Panc1 (cell line): ENCODE measurements at regions not wholly inside any gene's neighbourhood (a gene's known extent, or its start where the extent isn't known, plus 50 kb on each side); places are given as distances from the start of the nearest gene placed in this dataset.

ENCODE experiments used
- ATAC-seq: fragments of 200-7000 bp; cut with Tn5 transposase; 2 replicates; pipeline ENCODE4 v1.9.1; 2020; ENCODE audit warnings: mild to moderate bottlenecking, moderate library complexity
- BruUV-seq: library from RNA; stranded (reverse); fragments of 400-500 nt; replicated peaks from 2 replicates; lab custom pipeline; 2021; lab: Mats Ljungman, UMichigan
- CTCF ChIA-PET: fragments of 300-600 bp; sonication (Branson Sonifier 250); formaldehyde crosslinking; loops from one replicate; lab custom pipeline; 2022; ENCODE audit warnings: antibody characterized with exemption; lab: Charles Lee
- POLR2A ChIA-PET: fragments of 300-600 bp; sonication (Branson Sonifier 250); formaldehyde crosslinking; loops from one replicate; lab custom pipeline; 2022; ENCODE audit warnings: antibody characterized with exemption; lab: Charles Lee
- DNase-seq: peaks from one replicate; pipeline ENCODE4 v3.0.0-alpha.2; 2010; ENCODE audit warnings: low read depth, low spot score
- H3K27ac ChIP-seq: 2 replicates; pipeline ENCODE4 v1.5.1; 2011; ENCODE audit warnings: mild to moderate bottlenecking, low read length, inconsistent platforms
- H3K27me3 ChIP-seq: fragments of 200-500 bp; sonication (Bioruptor generic); 2 replicates; pipeline ENCODE4 v1.6.0; 2014; ENCODE audit warnings: low read length, inconsistent platforms; ENCODE audit not compliant: control insufficient read depth, insufficient read depth
- H3K36me3 ChIP-seq: fragments of 200-500 bp; sonication (Bioruptor generic); 2 replicates; pipeline ENCODE4 v1.5.1; 2014; ENCODE audit warnings: inconsistent platforms, mild to moderate bottlenecking, low read length, moderate library complexity; ENCODE audit not compliant: control insufficient read depth, insufficient read depth
- H3K4me1 ChIP-seq: 2 replicates; pipeline ENCODE4 v1.5.1; 2011; ENCODE audit warnings: inconsistent platforms, mild to moderate bottlenecking, low read length, moderate library complexity; ENCODE audit not compliant: control insufficient read depth, insufficient read depth
- H3K4me3 ChIP-seq, 2 experiments: 2 replicates each; pipeline ENCODE4 v1.5.1; 2011 to 2012; ENCODE audit warnings: low read depth in 2 of 2, low read length in 2 of 2, mild to moderate bottlenecking in 2 of 2, inconsistent platforms in 1 of 2, moderate library complexity in 1 of 2
- H3K9me3 ChIP-seq: fragments of 200-500 bp; sonication (Bioruptor generic); 2 replicates; pipeline ENCODE4 v1.5.1; 2014; ENCODE audit warnings: low read depth, mild to moderate bottlenecking, inconsistent platforms, low read length, moderate library complexity; ENCODE audit not compliant: control insufficient read depth, insufficient read depth
- POLR2AphosphoS5 ChIP-seq: IDR thresholded peaks from 2 replicates; pipeline ENCODE4 v1.6.1; 2012; ENCODE audit warnings: mild to moderate bottlenecking, low read depth, low read length, moderate library complexity
- SIN3A ChIP-seq: IDR thresholded peaks from 2 replicates; pipeline ENCODE4 v1.6.1; 2012; ENCODE audit warnings: low read depth, mild to moderate bottlenecking, low read length, moderate library complexity, borderline replicate concordance; ENCODE audit not compliant: insufficient read depth
- TCF7L2 ChIP-seq: IDR thresholded peaks from 2 replicates; pipeline ENCODE4 v1.6.1; 2011; ENCODE audit warnings: mild to moderate bottlenecking, low read depth, low read length, inconsistent platforms
- in situ Hi-C: cut with HindIII; loops from 2 replicates; pipeline ENCODE4 v1.10.0; 2016; ENCODE audit warnings: low sequenced_read_pairs, low pct_unique_long_range_greater_than_20kb
- intact Hi-C: fragments of 100-400 bp; cut with micrococcal nuclease; formaldehyde crosslinking; loops from one replicate; pipeline ENCODE4 v1.10.0; 2022; ENCODE audit not compliant: unreplicated experiment
- TF ChIP-seq, protein P1 (sequence below): fragments of 450-650 bp; IDR thresholded peaks from 2 replicates; pipeline ENCODE4 v1.5.1; 2017; ENCODE audit warnings: mild to moderate bottlenecking
- TF ChIP-seq, protein P2 (sequence below), 2 experiments: IDR thresholded peaks; 2 replicates each; pipeline ENCODE4 v1.6.1; 2011 to 2012; ENCODE audit warnings: low read depth in 2 of 2, control low read depth in 1 of 2, low read length in 1 of 2, mild to moderate bottlenecking in 1 of 2, moderate library complexity in 1 of 2; ENCODE audit not compliant: insufficient read depth in 1 of 2

DNA sequence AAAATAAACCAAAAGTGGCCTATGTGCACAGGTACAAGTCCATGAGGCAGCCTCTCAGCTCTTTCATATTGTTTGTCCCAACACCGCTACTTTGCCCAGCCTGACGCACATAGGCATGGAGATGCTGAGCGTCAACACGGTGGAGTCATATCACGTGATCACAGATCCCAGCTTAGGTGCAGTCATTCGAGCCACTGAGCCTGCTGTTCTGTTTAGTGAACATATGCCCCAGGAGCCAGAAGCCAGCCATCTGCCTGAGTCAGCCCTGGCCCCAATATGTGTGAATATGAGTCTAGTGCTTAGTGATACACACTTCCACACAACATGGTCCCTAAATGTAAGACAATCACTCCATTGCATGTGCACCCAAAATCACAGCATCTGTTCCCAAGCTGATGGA, 88.2 kb upstream of the LCLAT1 start:
- H3K27me3 ChIP-seq, result no peaks in the 10 kb centered on the region; the same call in 1 of the 2 replicates
- no peaks in the 10 kb centered on the region for H3K9me3 ChIP-seq
- intact Hi-C loops (no loop called here), in situ Hi-C loops (no loop called here)
- no peak for ATAC-seq
- no peak for DNase-seq
- ChIA-PET POLR2A (no interaction called here), CTCF (no interaction called here)
- no peaks in the 10 kb centered on the region for H3K4me1 ChIP-seq
- no peak overlapping the region for H3K4me3 ChIP-seq
- no peaks in the 10 kb centered on the region for H3K36me3 ChIP-seq
- BruUV-seq, result no TSS peak
- TF ChIP-seq, protein P1, sequence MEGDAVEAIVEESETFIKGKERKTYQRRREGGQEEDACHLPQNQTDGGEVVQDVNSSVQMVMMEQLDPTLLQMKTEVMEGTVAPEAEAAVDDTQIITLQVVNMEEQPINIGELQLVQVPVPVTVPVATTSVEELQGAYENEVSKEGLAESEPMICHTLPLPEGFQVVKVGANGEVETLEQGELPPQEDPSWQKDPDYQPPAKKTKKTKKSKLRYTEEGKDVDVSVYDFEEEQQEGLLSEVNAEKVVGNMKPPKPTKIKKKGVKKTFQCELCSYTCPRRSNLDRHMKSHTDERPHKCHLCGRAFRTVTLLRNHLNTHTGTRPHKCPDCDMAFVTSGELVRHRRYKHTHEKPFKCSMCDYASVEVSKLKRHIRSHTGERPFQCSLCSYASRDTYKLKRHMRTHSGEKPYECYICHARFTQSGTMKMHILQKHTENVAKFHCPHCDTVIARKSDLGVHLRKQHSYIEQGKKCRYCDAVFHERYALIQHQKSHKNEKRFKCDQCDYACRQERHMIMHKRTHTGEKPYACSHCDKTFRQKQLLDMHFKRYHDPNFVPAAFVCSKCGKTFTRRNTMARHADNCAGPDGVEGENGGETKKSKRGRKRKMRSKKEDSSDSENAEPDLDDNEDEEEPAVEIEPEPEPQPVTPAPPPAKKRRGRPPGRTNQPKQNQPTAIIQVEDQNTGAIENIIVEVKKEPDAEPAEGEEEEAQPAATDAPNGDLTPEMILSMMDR, result no peak
- TF ChIP-seq POLR2AphosphoS5 (no peak), TCF7L2 (no peak), SIN3A (no peak)
- TF ChIP-seq, protein P2, sequence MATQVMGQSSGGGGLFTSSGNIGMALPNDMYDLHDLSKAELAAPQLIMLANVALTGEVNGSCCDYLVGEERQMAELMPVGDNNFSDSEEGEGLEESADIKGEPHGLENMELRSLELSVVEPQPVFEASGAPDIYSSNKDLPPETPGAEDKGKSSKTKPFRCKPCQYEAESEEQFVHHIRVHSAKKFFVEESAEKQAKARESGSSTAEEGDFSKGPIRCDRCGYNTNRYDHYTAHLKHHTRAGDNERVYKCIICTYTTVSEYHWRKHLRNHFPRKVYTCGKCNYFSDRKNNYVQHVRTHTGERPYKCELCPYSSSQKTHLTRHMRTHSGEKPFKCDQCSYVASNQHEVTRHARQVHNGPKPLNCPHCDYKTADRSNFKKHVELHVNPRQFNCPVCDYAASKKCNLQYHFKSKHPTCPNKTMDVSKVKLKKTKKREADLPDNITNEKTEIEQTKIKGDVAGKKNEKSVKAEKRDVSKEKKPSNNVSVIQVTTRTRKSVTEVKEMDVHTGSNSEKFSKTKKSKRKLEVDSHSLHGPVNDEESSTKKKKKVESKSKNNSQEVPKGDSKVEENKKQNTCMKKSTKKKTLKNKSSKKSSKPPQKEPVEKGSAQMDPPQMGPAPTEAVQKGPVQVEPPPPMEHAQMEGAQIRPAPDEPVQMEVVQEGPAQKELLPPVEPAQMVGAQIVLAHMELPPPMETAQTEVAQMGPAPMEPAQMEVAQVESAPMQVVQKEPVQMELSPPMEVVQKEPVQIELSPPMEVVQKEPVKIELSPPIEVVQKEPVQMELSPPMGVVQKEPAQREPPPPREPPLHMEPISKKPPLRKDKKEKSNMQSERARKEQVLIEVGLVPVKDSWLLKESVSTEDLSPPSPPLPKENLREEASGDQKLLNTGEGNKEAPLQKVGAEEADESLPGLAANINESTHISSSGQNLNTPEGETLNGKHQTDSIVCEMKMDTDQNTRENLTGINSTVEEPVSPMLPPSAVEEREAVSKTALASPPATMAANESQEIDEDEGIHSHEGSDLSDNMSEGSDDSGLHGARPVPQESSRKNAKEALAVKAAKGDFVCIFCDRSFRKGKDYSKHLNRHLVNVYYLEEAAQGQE (IDR thresholded peaks at IDR 0.05; ENCODE audit: insufficient read depth in 1 of 2, low read depth in 2 of 2, low read length in 1 of 2), result no peak
- no peak overlapping the region for H3K27ac ChIP-seq

DNA sequence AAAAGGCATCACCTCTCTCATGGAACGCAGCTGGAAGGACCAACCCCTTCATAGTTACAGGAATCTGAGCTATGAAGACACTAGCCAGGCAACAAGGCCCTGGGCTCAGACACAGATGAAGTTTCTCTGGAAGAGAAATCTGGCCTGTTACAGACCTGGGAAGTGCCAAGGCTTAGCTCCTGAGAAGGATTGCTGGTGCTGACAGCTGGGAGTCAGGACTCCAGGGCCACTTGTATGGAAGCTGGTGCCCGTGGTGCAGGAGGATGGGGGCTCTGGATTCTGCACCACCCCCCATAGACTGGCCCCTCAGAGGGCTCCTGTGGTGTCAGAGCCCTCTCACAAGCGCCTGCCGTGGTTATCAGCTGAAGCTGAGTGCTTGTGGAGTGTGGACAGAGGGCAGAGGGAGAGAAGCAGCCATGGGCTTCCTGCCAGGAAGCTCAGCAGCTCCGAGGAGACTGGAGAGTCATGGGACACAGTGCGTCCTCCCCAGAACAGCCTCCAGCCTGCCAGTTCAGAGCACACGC, 87.3 kb upstream of the LCLAT1 start:
- no peak overlapping the region for H3K27ac ChIP-seq
- H3K4me1 ChIP-seq, result no peaks in the 10 kb centered on the region
- no TSS peak for BruUV-seq
- ChIA-PET CTCF (no interaction called here), POLR2A (no interaction called here)
- intact Hi-C loops (no loop called here), in situ Hi-C loops (no loop called here)
- H3K27me3 ChIP-seq, result no peaks in the 10 kb centered on the region; the same call in 1 of the 2 replicates
- H3K4me3 ChIP-seq, result no peak overlapping the region
- H3K36me3 ChIP-seq, result no peaks in the 10 kb centered on the region
- no peaks in the 10 kb centered on the region for H3K9me3 ChIP-seq
- TF ChIP-seq TCF7L2, result no peak
- TF ChIP-seq SIN3A, result no peak
- TF ChIP-seq, protein P1, result no peak
- TF ChIP-seq POLR2AphosphoS5, result no peak
- TF ChIP-seq, protein P2 (IDR thresholded peaks at IDR 0.05; ENCODE audit: insufficient read depth in 1 of 2, low read depth in 2 of 2, low read length in 1 of 2), result no peak
- DNase-seq, result no peak
- ATAC-seq, result no peak
